Vagina (tissue), 2 donors: ENCODE measurements at regions not wholly inside any gene's neighbourhood (a gene's known extent, or its start where the extent isn't known, plus 50 kb on each side); places are given as distances from the start of the nearest gene placed in this dataset.
"Not testable (repeated sequence)": the region's sequence is repeated elsewhere in the genome, so short reads cannot be mapped to it uniquely, and the experiment has no call there.

ENCODE experiments used
- POLR2A ChIP-seq, 2 donors: fragments of 450-650 bp; IDR thresholded peaks; one replicate each; pipeline ENCODE4 v1.6.1; 2017; ENCODE audit warnings: antibody characterized with exemption in 2 of 2, mild to moderate bottlenecking in 2 of 2, moderate library complexity in 2 of 2
- TF ChIP-seq, protein P1 (sequence below), 3 experiments: fragments of 450-650 bp in 2 of 3; fragments of 200-600 bp in 1 of 3; sonication (generic) in 1 of 3; IDR thresholded peaks; one replicate each; pipeline ENCODE4 v1.5.1; 2017 to 2019; ENCODE audit warnings: antibody characterized with exemption in 3 of 3, mild to moderate bottlenecking in 2 of 3, moderate library complexity in 2 of 3

DNA sequence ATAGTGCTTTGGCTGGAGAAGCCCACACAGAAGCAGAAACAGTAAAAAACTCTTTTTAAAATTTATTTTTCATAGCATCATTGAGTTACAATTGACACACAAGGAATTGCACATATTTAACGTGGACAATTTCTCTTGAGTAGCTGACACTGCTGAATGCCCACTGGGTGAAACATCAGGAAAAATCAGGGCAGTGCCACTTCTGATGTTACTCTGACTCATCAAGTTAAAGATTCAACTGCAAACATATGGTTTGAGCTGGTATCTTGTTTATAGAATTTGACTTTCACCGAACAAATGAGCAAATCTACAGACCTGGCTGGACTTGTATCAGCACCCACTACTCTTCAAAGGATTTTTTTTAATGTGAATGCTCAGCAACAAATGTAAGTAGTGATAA, 66.3 kb upstream of the CTSV start:
- TF ChIP-seq, protein P1, sequence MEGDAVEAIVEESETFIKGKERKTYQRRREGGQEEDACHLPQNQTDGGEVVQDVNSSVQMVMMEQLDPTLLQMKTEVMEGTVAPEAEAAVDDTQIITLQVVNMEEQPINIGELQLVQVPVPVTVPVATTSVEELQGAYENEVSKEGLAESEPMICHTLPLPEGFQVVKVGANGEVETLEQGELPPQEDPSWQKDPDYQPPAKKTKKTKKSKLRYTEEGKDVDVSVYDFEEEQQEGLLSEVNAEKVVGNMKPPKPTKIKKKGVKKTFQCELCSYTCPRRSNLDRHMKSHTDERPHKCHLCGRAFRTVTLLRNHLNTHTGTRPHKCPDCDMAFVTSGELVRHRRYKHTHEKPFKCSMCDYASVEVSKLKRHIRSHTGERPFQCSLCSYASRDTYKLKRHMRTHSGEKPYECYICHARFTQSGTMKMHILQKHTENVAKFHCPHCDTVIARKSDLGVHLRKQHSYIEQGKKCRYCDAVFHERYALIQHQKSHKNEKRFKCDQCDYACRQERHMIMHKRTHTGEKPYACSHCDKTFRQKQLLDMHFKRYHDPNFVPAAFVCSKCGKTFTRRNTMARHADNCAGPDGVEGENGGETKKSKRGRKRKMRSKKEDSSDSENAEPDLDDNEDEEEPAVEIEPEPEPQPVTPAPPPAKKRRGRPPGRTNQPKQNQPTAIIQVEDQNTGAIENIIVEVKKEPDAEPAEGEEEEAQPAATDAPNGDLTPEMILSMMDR (IDR thresholded peaks at IDR 0.05) = not testable (repeated sequence)
- TF ChIP-seq POLR2A (IDR thresholded peaks at IDR 0.05) = not testable (repeated sequence)
